ENCODE measurements at regions not wholly inside any gene's neighbourhood (a gene's known extent, or its start where the extent isn't known, plus 50 kb on each side); places are given as distances from the start of the nearest gene placed in this dataset.

GRCh38 chr4:107133965-107134653 lies 98.0 kb upstream of the DKK2 start:
- Histone ChIP-seq H3K36me3 (no peaks in the 10 kb centered on the region), H3K4me3 (no peak overlapping the region), H3K27me3 (ENCODE audit: low read depth) (no peaks in the 10 kb centered on the region), H3K4me1 (no peaks in the 10 kb centered on the region), H3K9me3 (replicated peaks) (no peaks in the 10 kb centered on the region), H3K27ac (replicated peaks) (no peak overlapping the region)
- TF ChIP-seq CTCF (IDR thresholded peaks at IDR 0.05; ENCODE audit: borderline replicate concordance) = no peak
- intact Hi-C loops (cut with micrococcal nuclease) = no loop called here
- DNase-seq = no peak

- no peak overlapping the region for H3K27ac ChIP-seq (replicated peaks)
- no peaks in the 10 kb centered on the region for H3K4me1 ChIP-seq
- no peak overlapping the region for H3K4me3 ChIP-seq
- no peak for DNase-seq
- TF ChIP-seq CTCF (IDR thresholded peaks at IDR 0.05; ENCODE audit: borderline replicate concordance) = no peak
- no peaks in the 10 kb centered on the region for H3K36me3 ChIP-seq
- intact Hi-C loops (cut with micrococcal nuclease) = no loop called here
- H3K9me3 ChIP-seq (replicated peaks) = no peaks in the 10 kb centered on the region
- H3K27me3 ChIP-seq (ENCODE audit: low read depth) = no peaks in the 10 kb centered on the region
These were observed 95.2 kb upstream of the DKK2 start for GRCh38 chr4:107131295-107131694.

- Histone ChIP-seq H3K9me3 (replicated peaks) (no peaks in the 10 kb centered on the region), H3K36me3 (no peaks in the 10 kb centered on the region), H3K27me3 (ENCODE audit: low read depth) (no peaks in the 10 kb centered on the region), H3K4me3 (no peak overlapping the region), H3K4me1 (no peaks in the 10 kb centered on the region), H3K27ac (replicated peaks) (no peak overlapping the region)
- DNase-seq = no peak
- TF ChIP-seq CTCF (IDR thresholded peaks at IDR 0.05; ENCODE audit: borderline replicate concordance) = no peak
- intact Hi-C loops (cut with micrococcal nuclease) = no loop called here
These were observed 94.0 kb upstream of the DKK2 start for GRCh38 chr4:107130157-107130556.

GRCh38 chr4:107129611-107130010 lies 93.5 kb upstream of the DKK2 start:
- Histone ChIP-seq H3K36me3 (no peaks in the 10 kb centered on the region), H3K27me3 (ENCODE audit: low read depth) (no peaks in the 10 kb centered on the region), H3K27ac (replicated peaks) (no peak overlapping the region), H3K4me3 (no peak overlapping the region), H3K9me3 (replicated peaks) (no peaks in the 10 kb centered on the region), H3K4me1 (no peaks in the 10 kb centered on the region)
- DNase-seq = no peak
- intact Hi-C loops (cut with micrococcal nuclease) = no loop called here
- no peak for TF ChIP-seq CTCF (IDR thresholded peaks at IDR 0.05; ENCODE audit: borderline replicate concordance)

- intact Hi-C loops (cut with micrococcal nuclease) = no loop called here
- Histone ChIP-seq H3K4me3 (no peak overlapping the region), H3K36me3 (no peaks in the 10 kb centered on the region), H3K9me3 (replicated peaks) (no peaks in the 10 kb centered on the region), H3K4me1 (no peaks in the 10 kb centered on the region), H3K27ac (replicated peaks) (no peak overlapping the region), H3K27me3 (ENCODE audit: low read depth) (no peaks in the 10 kb centered on the region)
- DNase-seq = no peak
- no peak for TF ChIP-seq CTCF (IDR thresholded peaks at IDR 0.05; ENCODE audit: borderline replicate concordance)
These were observed 93.0 kb upstream of the DKK2 start for GRCh38 chr4:107129076-107129475.

Data from left ventricle myocardium inferior (tissue), 1 donor.